MCF 10A (cell line): ENCODE measurements at regions not wholly inside any gene's neighbourhood (a gene's known extent, or its start where the extent isn't known, plus 50 kb on each side); places are given as distances from the start of the nearest gene placed in this dataset.

Experiments
- BruUV-seq: library from RNA; stranded (reverse); fragments of 400-500 nt; replicated peaks from 2 replicates; lab custom pipeline; 2021; lab: Mats Ljungman, UMichigan
- CTCF ChIA-PET: fragments of 300-600 bp; sonication (Branson Sonifier 250); formaldehyde crosslinking; extraction: SDS; loops from one replicate; lab custom pipeline; 2021; ENCODE audit warnings: antibody characterized with exemption, inconsistent platforms; lab: Yijun Ruan, JAX
- POLR2A ChIA-PET: fragments of 300-600, 350-650 bp; sonication (Branson Sonifier 250); formaldehyde crosslinking; extraction: SDS; loops from one replicate; lab custom pipeline; 2020; ENCODE audit warnings: antibody characterized with exemption, inconsistent platforms; lab: Yijun Ruan, JAX
- DNase-seq: peaks from one replicate; pipeline ENCODE4 v3.0.0-alpha.2; 2018; ENCODE audit not compliant: unreplicated experiment
- H3K27ac Mint-ChIP-seq: one replicate; pipeline ENCODE4 v1.8.0; 2022; ENCODE audit warnings: mild to moderate bottlenecking, low read depth, mixed read lengths; ENCODE audit not compliant: unreplicated experiment
- H3K27me3 Mint-ChIP-seq: one replicate; pipeline ENCODE4 v1.8.0; 2022; ENCODE audit warnings: mixed read lengths; ENCODE audit not compliant: insufficient read depth, unreplicated experiment
- H3K36me3 Mint-ChIP-seq: one replicate; pipeline ENCODE4 v1.8.0; 2022; ENCODE audit warnings: mild to moderate bottlenecking, moderate library complexity, mixed read lengths; ENCODE audit not compliant: insufficient read depth, unreplicated experiment
- H3K4me1 Mint-ChIP-seq: one replicate; pipeline ENCODE4 v1.8.0; 2022; ENCODE audit warnings: mixed read lengths; ENCODE audit not compliant: insufficient read depth, unreplicated experiment
- H3K4me3 Mint-ChIP-seq: one replicate; pipeline ENCODE4 v1.8.0; 2022; ENCODE audit warnings: mild to moderate bottlenecking, moderate library complexity, mixed read lengths; ENCODE audit not compliant: unreplicated experiment
- H3K9me3 Mint-ChIP-seq: one replicate; pipeline ENCODE4 v1.8.0; 2022; ENCODE audit warnings: mixed read lengths; ENCODE audit not compliant: unreplicated experiment
- intact Hi-C: fragments of 100-400 bp; cut with micrococcal nuclease; formaldehyde crosslinking; loops from 2 replicates; pipeline ENCODE4 v1.14.1; 2022
- TF ChIP-seq, protein P1 (sequence below): fragments of 200-600 bp; IDR thresholded peaks from one replicate; pipeline ENCODE4 v1.8.0; 2022; ENCODE audit warnings: antibody characterized with exemption, mild to moderate bottlenecking; ENCODE audit not compliant: unreplicated experiment

DNA sequence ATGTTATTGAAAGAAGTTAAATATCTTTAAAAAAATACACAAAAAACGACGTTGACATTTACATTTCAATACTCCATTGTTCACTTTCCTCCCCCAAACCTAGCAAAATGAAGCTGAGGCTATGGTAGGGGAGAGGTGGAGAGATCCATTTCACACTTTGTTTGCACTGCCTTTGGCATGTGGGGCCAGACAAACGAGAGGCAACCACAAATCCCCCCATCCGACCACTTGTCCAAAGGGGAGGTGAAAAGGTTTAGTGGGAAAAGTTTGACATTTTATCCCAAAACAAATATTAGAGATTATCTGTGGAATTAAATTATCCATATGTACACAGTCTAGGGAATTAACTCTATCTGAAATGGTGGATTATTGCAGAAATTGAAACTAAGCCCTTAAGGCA, 261.7 kb upstream of the FIGN start:
- H3K4me3 Mint-ChIP-seq = no peak overlapping the region
- H3K9me3 Mint-ChIP-seq = no peaks in the 10 kb centered on the region

DNA sequence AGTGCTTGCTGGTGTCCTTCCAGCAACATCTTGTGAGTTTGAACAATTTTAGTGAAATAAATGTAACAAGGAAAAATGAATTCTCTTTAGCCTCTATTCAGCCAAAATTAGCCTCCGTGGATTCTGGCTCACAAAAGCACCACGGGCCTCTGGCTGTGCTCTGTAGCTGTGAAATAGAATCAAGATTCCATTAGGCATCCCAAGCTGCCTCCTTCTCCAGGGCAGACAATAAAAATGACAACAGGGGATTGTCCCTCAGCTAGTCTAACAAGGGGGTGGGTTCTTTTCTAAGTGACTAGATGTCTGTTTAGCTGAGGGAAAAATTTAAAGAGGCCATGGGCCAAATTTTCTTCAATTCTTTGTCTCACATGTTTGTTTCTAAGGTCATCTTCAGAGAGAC, 254.7 kb upstream of the FIGN start:
- CTCF ChIA-PET = no interaction called here

More for the DNA sequence above, 261.7 kb upstream of the FIGN start:
- POLR2A ChIA-PET = no interaction called here
- DNase-seq = no peak
- CTCF ChIA-PET = no interaction called here
- intact Hi-C loops = no loop called here
- BruUV-seq = no TSS peak
- Mint-ChIP-seq H3K36me3 (no peaks in the 10 kb centered on the region), H3K27me3 (no peaks in the 10 kb centered on the region), H3K4me1 (no peaks in the 10 kb centered on the region), H3K27ac (no peak overlapping the region)
- TF ChIP-seq, protein P1, sequence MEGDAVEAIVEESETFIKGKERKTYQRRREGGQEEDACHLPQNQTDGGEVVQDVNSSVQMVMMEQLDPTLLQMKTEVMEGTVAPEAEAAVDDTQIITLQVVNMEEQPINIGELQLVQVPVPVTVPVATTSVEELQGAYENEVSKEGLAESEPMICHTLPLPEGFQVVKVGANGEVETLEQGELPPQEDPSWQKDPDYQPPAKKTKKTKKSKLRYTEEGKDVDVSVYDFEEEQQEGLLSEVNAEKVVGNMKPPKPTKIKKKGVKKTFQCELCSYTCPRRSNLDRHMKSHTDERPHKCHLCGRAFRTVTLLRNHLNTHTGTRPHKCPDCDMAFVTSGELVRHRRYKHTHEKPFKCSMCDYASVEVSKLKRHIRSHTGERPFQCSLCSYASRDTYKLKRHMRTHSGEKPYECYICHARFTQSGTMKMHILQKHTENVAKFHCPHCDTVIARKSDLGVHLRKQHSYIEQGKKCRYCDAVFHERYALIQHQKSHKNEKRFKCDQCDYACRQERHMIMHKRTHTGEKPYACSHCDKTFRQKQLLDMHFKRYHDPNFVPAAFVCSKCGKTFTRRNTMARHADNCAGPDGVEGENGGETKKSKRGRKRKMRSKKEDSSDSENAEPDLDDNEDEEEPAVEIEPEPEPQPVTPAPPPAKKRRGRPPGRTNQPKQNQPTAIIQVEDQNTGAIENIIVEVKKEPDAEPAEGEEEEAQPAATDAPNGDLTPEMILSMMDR = no peak

DNA sequence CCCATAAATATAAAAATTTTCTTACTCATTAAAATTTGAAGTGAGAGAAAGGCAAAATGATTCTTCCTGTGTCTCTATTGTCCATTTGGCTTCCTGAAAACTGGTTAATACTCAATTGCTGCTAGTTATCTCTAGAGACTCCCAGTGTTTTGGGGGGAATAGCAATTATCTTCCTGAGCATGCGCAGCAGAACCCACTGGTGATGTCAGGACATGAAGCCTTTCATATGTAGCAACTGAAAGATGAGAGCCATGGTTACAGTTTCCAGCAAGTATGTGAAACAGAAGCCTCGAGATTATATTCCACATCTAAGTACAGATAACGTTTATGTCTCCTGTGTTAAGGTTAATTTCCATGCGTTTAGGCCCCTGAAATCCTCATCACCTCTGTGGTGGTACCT, 254.3 kb upstream of the FIGN start:
- H3K27me3 Mint-ChIP-seq = no peaks in the 10 kb centered on the region
- intact Hi-C loops = no loop called here
- H3K4me3 Mint-ChIP-seq = no peak overlapping the region
- ChIA-PET CTCF (no interaction called here), POLR2A (no interaction called here)
- DNase-seq = no peak
- H3K9me3 Mint-ChIP-seq = no peaks in the 10 kb centered on the region
- no TSS peak for BruUV-seq
- TF ChIP-seq, protein P1 = no peak
- H3K4me1 Mint-ChIP-seq = no peaks in the 10 kb centered on the region
- no peaks in the 10 kb centered on the region for H3K36me3 Mint-ChIP-seq
- H3K27ac Mint-ChIP-seq = no peak overlapping the region

More for the DNA sequence above, 254.7 kb upstream of the FIGN start:
- Mint-ChIP-seq H3K4me3 (no peak overlapping the region), H3K27me3 (no peaks in the 10 kb centered on the region), H3K4me1 (no peaks in the 10 kb centered on the region), H3K9me3 (no peaks in the 10 kb centered on the region), H3K27ac (no peak overlapping the region), H3K36me3 (no peaks in the 10 kb centered on the region)
- no peak for DNase-seq
- BruUV-seq = no TSS peak
- intact Hi-C loops = no loop called here
- TF ChIP-seq, protein P1 = no peak
- POLR2A ChIA-PET = no interaction called here

DNA sequence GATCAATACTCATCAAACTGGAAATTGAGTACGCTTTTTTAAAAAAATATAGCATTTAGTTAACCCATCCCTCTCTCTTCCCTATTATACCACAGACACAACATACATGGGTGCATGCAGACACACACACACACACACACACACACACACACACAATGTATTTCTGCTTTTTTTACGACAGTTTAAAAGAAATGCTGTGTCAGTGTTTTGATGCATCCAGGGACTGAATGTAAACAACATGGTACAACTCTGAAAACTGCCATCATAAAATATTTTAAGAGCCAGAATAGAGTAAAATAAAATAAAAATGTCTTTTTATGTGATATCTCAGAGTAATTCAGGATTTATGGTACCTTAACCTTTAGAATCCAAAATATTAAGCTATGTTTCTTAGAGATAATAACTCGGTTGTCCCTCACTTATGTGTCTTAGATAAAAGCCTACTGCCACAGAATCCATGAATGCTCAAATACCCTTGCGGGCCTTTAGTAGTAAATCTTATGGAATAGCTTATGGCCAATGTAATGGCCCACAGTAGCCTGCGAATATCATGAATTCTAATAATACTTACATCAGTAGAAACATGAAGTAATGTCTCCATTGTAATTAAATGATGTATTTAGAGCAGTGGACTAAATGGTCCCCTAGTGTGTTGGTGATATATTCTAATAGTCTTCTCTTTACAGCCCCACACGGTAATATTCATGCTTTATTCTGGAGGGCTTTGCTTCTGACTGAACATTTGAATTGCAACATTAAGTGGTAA, 251.6 kb upstream of the FIGN start:
- Mint-ChIP-seq H3K27me3 (no peaks in the 10 kb centered on the region), H3K4me1 (no peaks in the 10 kb centered on the region), H3K4me3 (no peak overlapping the region), H3K27ac (no peak overlapping the region), H3K36me3 (no peaks in the 10 kb centered on the region), H3K9me3 (no peaks in the 10 kb centered on the region)
- DNase-seq = no peak
- no TSS peak for BruUV-seq
- POLR2A ChIA-PET = no interaction called here
- intact Hi-C loops = no loop called here
- CTCF ChIA-PET = interaction anchor here (0.6 kb wide), 1 partner anchor 363 kb away, joined by 4 read pairs; no protein-coding TSS in a partner anchor
- TF ChIP-seq, protein P1 = no peak
